T47D (cell line): ENCODE measurements at regions not wholly inside any gene's neighbourhood (a gene's known extent, or its start where the extent isn't known, plus 50 kb on each side); places are given as distances from the start of the nearest gene placed in this dataset.

Source experiments
- DNase-seq, 2 experiments: peaks; one replicate each; pipeline versions ENCODE4 v3.0.0 to v3.0.0-alpha.2; 2011 to 2012; ENCODE audit warnings: low read depth in 1 of 2, low spot score in 1 of 2
- JUND ChIP-seq: IDR thresholded peaks from 2 replicates; pipeline ENCODE4 v1.6.1; 2012; ENCODE audit warnings: low read depth
- in situ Hi-C: cut with HindIII; loops from 2 replicates; pipeline ENCODE4 v1.10.0; 2016; ENCODE audit warnings: low sequenced_read_pairs, low pct_unique_long_range_greater_than_20kb

GRCh38 chr2:204298404-204298803, 246.9 kb upstream of the PARD3B start:
- in situ Hi-C loops = no loop called here
- DNase-seq = no peak
- TF ChIP-seq JUND = no peak

DNA sequence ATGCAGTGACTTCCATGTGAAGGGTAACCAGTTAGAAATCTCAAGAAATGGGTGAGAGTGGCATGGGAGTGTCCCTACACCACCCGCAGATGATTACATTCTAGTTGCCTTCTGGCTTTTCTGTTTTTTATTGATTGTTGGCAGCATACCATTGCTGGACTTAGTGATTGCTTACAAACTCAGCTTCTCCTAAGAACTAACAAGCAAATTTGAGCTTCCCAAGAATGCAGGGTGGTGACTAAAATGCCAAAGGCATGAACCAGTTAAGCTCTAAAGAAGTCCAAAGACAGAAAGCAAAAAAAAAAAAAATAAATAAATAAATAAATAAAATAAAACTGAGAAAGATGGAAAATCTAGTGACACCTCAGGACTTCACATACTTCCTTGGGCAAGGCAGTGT, 245.5 kb upstream of the PARD3B start:
- DNase-seq = no peak
- no peak for TF ChIP-seq JUND
- in situ Hi-C loops = no loop called here

DNA sequence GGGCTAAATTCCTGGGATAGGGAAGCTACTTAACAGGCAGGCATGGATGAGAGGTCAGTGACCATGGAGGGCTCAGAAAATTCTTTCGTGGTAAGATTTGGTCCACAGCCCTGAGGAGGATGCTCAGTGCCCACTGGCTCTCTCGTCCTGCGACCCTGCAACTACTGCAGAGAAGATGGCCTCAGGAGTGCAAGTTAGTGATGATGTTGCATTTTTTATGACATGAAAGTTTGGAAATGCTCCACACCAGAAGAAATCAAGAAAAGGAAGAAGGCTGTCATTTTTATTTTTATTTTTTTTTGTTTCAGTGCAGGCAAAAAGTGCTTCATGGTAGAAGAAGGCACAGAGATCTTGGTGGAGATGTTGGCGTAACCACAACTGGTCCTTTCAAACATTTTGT, 238.6 kb upstream of the PARD3B start:
- DNase-seq = no peak
- in situ Hi-C loops = no loop called here
- TF ChIP-seq JUND = no peak

DNA sequence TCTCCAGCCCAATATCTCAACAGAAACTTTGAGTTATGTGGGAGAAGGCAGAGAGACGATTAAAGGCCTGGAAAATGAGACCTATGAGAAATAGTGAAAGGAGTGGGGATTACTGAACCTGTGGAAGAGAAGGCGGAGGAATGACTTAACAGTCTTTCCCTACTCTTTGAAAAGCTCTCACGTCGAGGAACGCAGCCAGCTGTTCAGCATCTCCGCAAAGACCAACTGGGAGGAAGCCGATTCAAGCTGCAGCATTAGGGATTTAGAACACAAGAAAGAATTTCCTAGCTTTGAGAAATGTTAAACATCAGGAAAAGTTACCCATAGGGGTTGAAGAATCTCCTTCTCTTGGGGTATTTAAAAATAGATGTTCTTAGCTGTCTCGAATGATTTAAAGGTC, 233.2 kb upstream of the PARD3B start:
- TF ChIP-seq JUND = no peak
- in situ Hi-C loops = no loop called here
- no peak for DNase-seq

DNA sequence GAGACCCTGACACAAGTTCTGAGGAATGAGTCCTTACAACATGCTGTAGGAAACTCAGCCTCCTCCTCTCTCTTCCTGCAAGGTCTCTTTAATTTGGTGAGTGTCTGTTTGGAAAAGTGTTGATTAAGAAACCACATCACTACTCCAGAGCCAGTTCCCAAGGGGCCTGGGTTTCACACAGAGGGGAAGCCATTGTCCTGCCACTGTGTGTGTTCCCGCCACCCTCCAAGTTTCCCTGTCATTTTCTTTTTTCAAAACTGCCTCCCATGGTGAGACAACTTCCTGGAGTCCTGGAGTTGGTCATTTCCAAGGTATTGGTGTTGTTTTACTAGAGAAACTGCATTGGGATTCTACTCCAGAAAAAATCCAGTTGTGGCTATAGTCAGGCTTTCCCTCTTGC, 232.0 kb upstream of the PARD3B start:
- in situ Hi-C loops = no loop called here
- DNase-seq = no peak
- no peak for TF ChIP-seq JUND

GRCh38 chr2:204315236-204315662, 230.0 kb upstream of the PARD3B start:
- in situ Hi-C loops = no loop called here
- TF ChIP-seq JUND = no peak
- DNase-seq = peak in 1 of 2 experiments; percentile 9

DNA sequence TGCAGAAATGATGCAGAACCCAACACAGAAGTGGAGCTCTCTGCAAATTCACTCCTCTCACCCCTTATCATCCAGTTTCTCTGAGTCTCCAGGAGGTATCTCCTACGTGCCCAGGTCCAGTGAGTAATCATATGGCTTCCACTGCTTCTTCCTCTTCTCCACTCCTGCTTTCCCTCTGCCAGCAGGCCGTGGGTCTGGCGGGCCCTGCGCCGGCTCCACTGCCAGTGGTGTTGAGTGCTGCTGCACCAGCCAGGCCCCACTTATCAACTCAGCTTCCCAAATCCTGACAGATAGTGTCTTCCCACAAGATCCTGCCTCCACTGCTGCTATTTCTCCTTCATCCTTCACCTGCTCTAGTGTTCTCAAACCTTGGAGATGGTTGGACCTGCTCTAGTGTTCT, 227.6 kb upstream of the PARD3B start:
- TF ChIP-seq JUND = no peak
- no peak for DNase-seq
- in situ Hi-C loops = no loop called here

- no peak for TF ChIP-seq JUND
- no peak for DNase-seq
- in situ Hi-C loops = no loop called here
Observed at GRCh38 chr2:204321027-204321800, 224.1 kb upstream of the PARD3B start.

DNA sequence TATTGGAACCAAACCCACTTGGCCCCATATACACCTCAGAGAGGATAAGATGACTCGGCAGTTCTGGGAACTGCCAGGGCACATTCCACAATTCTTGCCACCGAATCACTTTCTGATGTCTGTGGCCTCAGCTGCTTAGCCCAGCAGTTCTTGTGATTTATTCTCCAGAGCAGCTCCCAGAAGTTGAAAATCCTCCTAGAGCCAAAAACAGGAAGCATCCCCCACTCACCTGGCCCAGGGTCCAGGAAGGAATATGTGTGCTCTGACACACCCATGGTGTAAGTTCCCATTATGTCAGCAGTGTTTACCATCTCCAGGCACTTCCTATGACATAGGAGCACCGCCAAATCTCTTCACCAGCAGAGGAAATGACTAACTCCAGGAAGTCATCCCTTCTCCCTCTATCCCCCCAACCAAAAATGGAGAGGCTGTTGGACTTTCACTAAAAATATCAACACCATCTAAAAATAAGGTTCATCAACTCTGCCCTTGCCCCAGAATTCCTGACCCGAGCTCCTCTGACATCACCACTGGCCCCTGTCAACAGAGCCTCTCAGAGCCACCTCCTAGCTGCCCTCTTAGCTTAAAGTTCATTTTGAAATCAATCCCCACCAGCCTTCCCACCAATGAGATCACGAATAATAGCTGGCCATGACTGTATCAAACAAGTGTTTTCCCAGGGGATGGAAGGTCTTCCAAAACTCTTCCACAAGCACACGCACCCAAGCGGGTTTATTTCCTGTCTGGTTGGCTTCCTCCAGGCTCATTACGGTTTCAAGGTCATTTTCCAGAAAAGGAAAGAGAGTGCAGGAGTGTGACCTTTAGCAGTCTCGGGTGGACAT, 223.1 kb upstream of the PARD3B start:
- no peak for DNase-seq
- TF ChIP-seq JUND = no peak
- in situ Hi-C loops = no loop called here

GRCh38 chr2:204325468-204325867, 219.8 kb upstream of the PARD3B start:
- TF ChIP-seq JUND = no peak
- DNase-seq = peak; percentile 21 to 85
- in situ Hi-C loops = no loop called here

DNA sequence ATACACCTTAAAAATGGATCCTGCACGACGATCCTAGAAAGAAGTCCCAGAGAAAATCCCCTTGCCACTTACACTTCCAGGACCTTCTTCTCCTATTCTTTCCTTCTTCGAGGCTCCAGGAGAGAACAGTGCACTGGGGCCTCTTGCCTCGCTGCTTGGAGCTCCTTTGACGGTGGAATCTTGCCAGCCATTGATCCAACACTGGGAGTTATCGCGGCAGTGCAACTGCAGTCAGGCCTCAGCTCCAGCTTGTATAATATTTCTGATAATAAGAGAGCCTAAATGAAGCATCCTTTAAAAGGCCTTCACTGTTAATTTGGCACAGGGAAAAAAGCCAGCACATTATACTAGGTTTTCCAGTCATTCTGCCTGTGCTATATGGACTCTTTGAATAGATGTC, 216.9 kb upstream of the PARD3B start:
- no peak for DNase-seq
- in situ Hi-C loops = no loop called here
- TF ChIP-seq JUND = no peak

- in situ Hi-C loops = no loop called here
- DNase-seq = no peak
- no peak for TF ChIP-seq JUND
Observed at GRCh38 chr2:204329016-204329415, 216.3 kb upstream of the PARD3B start.

GRCh38 chr2:204329532-204329931, 215.7 kb upstream of the PARD3B start:
- TF ChIP-seq JUND = no peak
- no peak for DNase-seq
- in situ Hi-C loops = no loop called here
